B cell (primary cell): ENCODE measurements at regions not wholly inside any gene's neighbourhood (a gene's known extent, or its start where the extent isn't known, plus 50 kb on each side); places are given as distances from the start of the nearest gene placed in this dataset.

Experiments used
- CTCF ChIP-seq: fragments of 200-600 bp; IDR thresholded peaks from one replicate; pipeline ENCODE4 v1.8.0; 2022; ENCODE audit warnings: antibody characterized with exemption, mild to moderate bottlenecking
- EZH2 ChIP-seq: IDR thresholded peaks from 2 replicates; pipeline ENCODE4 v1.6.1; 2012; ENCODE audit warnings: borderline replicate concordance, low read depth, mild to moderate bottlenecking, moderate library complexity, low read length; ENCODE audit not compliant: insufficient read depth, poor library complexity, severe bottlenecking

- TF ChIP-seq CTCF, result no peak
- no peak for TF ChIP-seq EZH2
These were observed 334.1 kb downstream of the TEX29 start for GRCh38 chr13:111654531-111654930.
